H9 (cell line): ENCODE measurements at regions not wholly inside any gene's neighbourhood (a gene's known extent, or its start where the extent isn't known, plus 50 kb on each side); places are given as distances from the start of the nearest gene placed in this dataset.

Source experiments
- DNase-seq: peaks from one replicate; pipeline ENCODE4 v3.0.0-alpha.2; 2017
- H2AFZ ChIP-seq: one replicate; pipeline ENCODE4 v1.6.1; 2013; ENCODE audit warnings: mild to moderate bottlenecking, low read length, control low read depth, moderate library complexity
- H2AK5ac ChIP-seq: 2 replicates; pipeline ENCODE4 v1.6.1; 2013; ENCODE audit warnings: low read length, control low read depth, mixed read lengths; ENCODE audit not compliant: insufficient read length
- H2BK120ac ChIP-seq: one replicate; pipeline ENCODE4 v1.6.1; 2013; ENCODE audit warnings: low read depth, mild to moderate bottlenecking, low read length, control low read depth, inconsistent platforms; ENCODE audit not compliant: poor library complexity, severe bottlenecking
- H2BK12ac ChIP-seq: 2 replicates; pipeline ENCODE4 v1.6.1; 2013; ENCODE audit warnings: low read length, control low read depth, mixed read lengths, low read depth; ENCODE audit not compliant: insufficient read length
- H2BK15ac ChIP-seq: 2 replicates; pipeline ENCODE4 v1.6.1; 2013; ENCODE audit warnings: low read depth, low read length, control low read depth
- H2BK20ac ChIP-seq: one replicate; pipeline ENCODE4 v1.6.1; 2013; ENCODE audit warnings: low read depth, mild to moderate bottlenecking, low read length, control low read depth, inconsistent platforms; ENCODE audit not compliant: poor library complexity, severe bottlenecking
- H2BK5ac ChIP-seq: 2 replicates; pipeline ENCODE4 v1.6.1; 2013; ENCODE audit warnings: low read length, control low read depth, mixed read lengths; ENCODE audit not compliant: insufficient read length
- H3K14ac ChIP-seq: 2 replicates; pipeline ENCODE4 v1.6.1; 2013; ENCODE audit warnings: low read length, control low read depth; ENCODE audit not compliant: insufficient read depth
- H3K18ac ChIP-seq: 2 replicates; pipeline ENCODE4 v1.6.1; 2013; ENCODE audit warnings: low read depth, mild to moderate bottlenecking, mixed read lengths, low read length, control low read depth; ENCODE audit not compliant: insufficient read length
- H3K23ac ChIP-seq: 2 replicates; pipeline ENCODE4 v1.6.1; 2013; ENCODE audit warnings: low read length, control low read depth, mixed read lengths, low read depth; ENCODE audit not compliant: insufficient read length
- H3K23me2 ChIP-seq: 2 replicates; pipeline ENCODE4 v1.6.1; 2013; ENCODE audit warnings: low read depth, mild to moderate bottlenecking, mixed read lengths, low read length, control low read depth; ENCODE audit not compliant: insufficient read length, poor library complexity, severe bottlenecking
- H3K27ac ChIP-seq: 2 replicates; pipeline ENCODE4 v1.5.1; 2013; ENCODE audit warnings: low read length, control low read depth, mixed read lengths, low read depth; ENCODE audit not compliant: insufficient read length
- H3K27me3 ChIP-seq: 2 replicates; pipeline ENCODE4 v1.6.1; 2013; ENCODE audit warnings: low read length, control low read depth, inconsistent platforms; ENCODE audit not compliant: insufficient read depth
- H3K4ac ChIP-seq: 2 replicates; pipeline ENCODE4 v1.6.1; 2013; ENCODE audit warnings: low read depth, mild to moderate bottlenecking, control low read depth, inconsistent platforms, low read length, moderate library complexity
- H3K4me1 ChIP-seq: 2 replicates; pipeline ENCODE4 v1.6.1; 2013; ENCODE audit warnings: low read length, control low read depth, inconsistent platforms; ENCODE audit not compliant: insufficient read depth
- H3K4me2 ChIP-seq: 2 replicates; pipeline ENCODE4 v1.6.1; 2013; ENCODE audit warnings: low read length, control low read depth, mixed read lengths; ENCODE audit not compliant: insufficient read length, insufficient read depth
- H3K56ac ChIP-seq: 2 replicates; pipeline ENCODE4 v1.6.1; 2013; ENCODE audit warnings: low read depth, mild to moderate bottlenecking, mixed read lengths, low read length, control low read depth; ENCODE audit not compliant: insufficient read length
- H3K79me1 ChIP-seq: 2 replicates; pipeline ENCODE4 v1.6.1; 2013; ENCODE audit warnings: low read depth, mild to moderate bottlenecking, moderate library complexity, low read length, control low read depth, inconsistent platforms; ENCODE audit not compliant: insufficient read depth, poor library complexity, severe bottlenecking
- H3K79me2 ChIP-seq: 2 replicates; pipeline ENCODE4 v1.6.1; 2013; ENCODE audit warnings: low read length, control low read depth, inconsistent platforms; ENCODE audit not compliant: insufficient read depth
- H3K9ac ChIP-seq: 2 replicates; pipeline ENCODE4 v1.6.1; 2013; ENCODE audit warnings: low read length, control low read depth, mixed read lengths; ENCODE audit not compliant: insufficient read length; ENCODE audit errors: extremely low read depth
- H3K9me3 ChIP-seq: one replicate; pipeline ENCODE4 v1.6.1; 2013; ENCODE audit warnings: low read depth, low read length, inconsistent platforms; ENCODE audit not compliant: control insufficient read depth
- H3T11ph ChIP-seq: one replicate; pipeline ENCODE4 v1.6.1; 2013; ENCODE audit warnings: mild to moderate bottlenecking, low read length, control low read depth, inconsistent platforms
- H4K20me1 ChIP-seq: one replicate; pipeline ENCODE4 v1.6.1; 2013; ENCODE audit not compliant: control insufficient read depth, insufficient read length, insufficient read depth
- H4K5ac ChIP-seq: 2 replicates; pipeline ENCODE4 v1.6.1; 2013; ENCODE audit warnings: low read depth, mild to moderate bottlenecking, mixed read lengths, low read length, control low read depth; ENCODE audit not compliant: insufficient read length
- H4K8ac ChIP-seq: replicated peaks from 2 replicates; pipeline ENCODE4 v1.6.1; 2013; ENCODE audit warnings: low read length, control low read depth, mixed read lengths, low read depth; ENCODE audit not compliant: insufficient read length
- H4K91ac ChIP-seq: 2 replicates; pipeline ENCODE4 v1.6.1; 2013; ENCODE audit warnings: low read depth, mild to moderate bottlenecking, moderate library complexity, mixed read lengths, low read length, control low read depth; ENCODE audit not compliant: insufficient read length
- H3K27ac Mint-ChIP-seq, 3 experiments: 2 replicates in 2 of 3; 3 replicates in 1 of 3; pipeline ENCODE4 v1.8.0; 2020 to 2021; ENCODE audit warnings: mixed read lengths in 3 of 3, mild to moderate bottlenecking in 1 of 3, moderate library complexity in 1 of 3
- H3K27me3 Mint-ChIP-seq: 2 replicates; pipeline ENCODE4 v1.8.0; 2021; ENCODE audit warnings: low read depth, mild to moderate bottlenecking, moderate library complexity, mixed read lengths
- H3K36me3 Mint-ChIP-seq, 3 experiments: 2 replicates in 2 of 3; 3 replicates in 1 of 3; pipeline ENCODE4 v1.8.0; 2020 to 2021; ENCODE audit warnings: low read depth in 3 of 3, mixed read lengths in 3 of 3; ENCODE audit not compliant: insufficient read depth in 1 of 3
- H3K4me1 Mint-ChIP-seq, 2 experiments: 2 replicates each; pipeline ENCODE4 v1.8.0; 2020; ENCODE audit warnings: mixed read lengths in 2 of 2
- H3K4me3 Mint-ChIP-seq, 2 experiments: 2 replicates in 1 of 2; 3 replicates in 1 of 2; pipeline ENCODE4 v1.8.0; 2020 to 2021; ENCODE audit warnings: mild to moderate bottlenecking in 2 of 2, mixed read lengths in 2 of 2, moderate library complexity in 1 of 2
- H3K9me3 Mint-ChIP-seq, 2 experiments: 2 replicates in 1 of 2; 3 replicates in 1 of 2; pipeline ENCODE4 v1.8.0; 2020; ENCODE audit warnings: mild to moderate bottlenecking in 2 of 2, mixed read lengths in 2 of 2, moderate library complexity in 1 of 2
- WGBS: extraction: QIAGEN DNeasy Blood & Tissue Kit; methylation state at CpG from one replicate; pipeline ENCODE4 v1.1.7; 2013; ENCODE audit warnings: missing lambda C conversion rate, low lambda C conversion rate, mixed read lengths; ENCODE audit not compliant: insufficient read length; ENCODE audit errors: extremely low coverage; 5-methylcytosine and 5-hydroxymethylcytosine counted together
- TF ChIP-seq, protein P1 (sequence below): fragments of 200-600 bp; sonication (generic); conservative IDR thresholded peaks from 3 replicates; pipeline ENCODE4 v1.8.0; 2021; ENCODE audit warnings: antibody characterized with exemption, mild to moderate bottlenecking

DNA sequence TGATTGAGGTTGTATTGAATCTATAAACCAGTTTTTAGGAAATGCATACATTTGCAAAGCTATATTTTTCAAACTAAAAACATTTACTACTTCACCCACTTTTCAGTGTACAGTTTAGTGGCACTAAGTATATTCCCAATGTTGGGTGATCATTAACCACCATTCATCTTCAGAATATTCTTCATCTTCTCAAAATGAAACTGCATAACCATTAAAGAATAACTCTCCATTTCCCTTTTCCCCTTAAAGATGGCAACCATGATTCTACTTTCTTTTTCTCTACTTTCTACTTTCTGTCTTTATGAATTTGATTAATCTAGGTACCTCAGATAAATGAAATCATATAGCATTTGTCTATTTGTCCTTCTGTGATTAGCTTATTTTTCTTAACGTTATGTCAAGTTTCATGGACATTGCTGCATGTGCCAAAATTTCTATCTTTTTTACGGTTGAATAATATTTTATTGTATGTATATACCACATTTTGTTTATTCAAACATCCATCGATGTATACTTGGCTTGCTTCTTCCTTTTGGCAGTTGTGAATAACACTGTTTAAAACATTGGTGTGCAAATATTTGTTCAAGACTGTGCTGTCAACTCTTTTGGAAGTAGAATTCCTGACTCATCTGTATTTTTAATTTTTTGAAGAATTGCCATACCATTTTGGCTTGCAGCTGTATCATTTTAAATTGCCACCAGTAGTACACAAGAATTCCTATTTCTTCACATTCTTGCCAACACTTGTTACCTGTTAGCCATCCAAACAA is 104.9 kb downstream of the RPRM start:
- Histone ChIP-seq H3T11ph (no peak overlapping the region), H3K14ac (no peak overlapping the region), H3K23ac (no peak overlapping the region), H2BK20ac (no peak overlapping the region), H2BK15ac (no peak overlapping the region), H3K27ac (no peak overlapping the region), H3K79me1 (no peaks in the 10 kb centered on the region), H4K8ac (no peak overlapping the region), H3K4ac (no peak overlapping the region), H4K91ac (no peak overlapping the region), H3K56ac (no peak overlapping the region), H2BK12ac (no peak overlapping the region), H3K23me2 (no peaks in the 10 kb centered on the region), H3K79me2 (no peaks in the 10 kb centered on the region), H3K18ac (no peak overlapping the region), H3K4me1 (peaks cover 9% of the 10 kb centered on the region; the same call in 1 of the 2 replicates), H2AFZ (no peak overlapping the region), H2AK5ac (no peak overlapping the region), H3K9me3 (no peaks in the 10 kb centered on the region), H3K9ac (no peak overlapping the region), H4K5ac (no peak overlapping the region), H3K27me3 (no peaks in the 10 kb centered on the region), H2BK5ac (no peak overlapping the region), H4K20me1 (no peaks in the 10 kb centered on the region), H3K4me2 (no peak overlapping the region), H2BK120ac (no peak overlapping the region)
- Mint-ChIP-seq H3K27me3 (no peaks in the 10 kb centered on the region), H3K9me3 (no peaks in the 10 kb centered on the region), H3K4me1 (peaks cover 29 to 30% of the 10 kb centered on the region in 2 experiments), H3K36me3 (no peaks in the 10 kb centered on the region), H3K4me3 (no peak overlapping the region), H3K27ac (no peak overlapping the region)
- WGBS, result no CpG with 5 or more reads among the region's 3 CpGs
- TF ChIP-seq, protein P1, sequence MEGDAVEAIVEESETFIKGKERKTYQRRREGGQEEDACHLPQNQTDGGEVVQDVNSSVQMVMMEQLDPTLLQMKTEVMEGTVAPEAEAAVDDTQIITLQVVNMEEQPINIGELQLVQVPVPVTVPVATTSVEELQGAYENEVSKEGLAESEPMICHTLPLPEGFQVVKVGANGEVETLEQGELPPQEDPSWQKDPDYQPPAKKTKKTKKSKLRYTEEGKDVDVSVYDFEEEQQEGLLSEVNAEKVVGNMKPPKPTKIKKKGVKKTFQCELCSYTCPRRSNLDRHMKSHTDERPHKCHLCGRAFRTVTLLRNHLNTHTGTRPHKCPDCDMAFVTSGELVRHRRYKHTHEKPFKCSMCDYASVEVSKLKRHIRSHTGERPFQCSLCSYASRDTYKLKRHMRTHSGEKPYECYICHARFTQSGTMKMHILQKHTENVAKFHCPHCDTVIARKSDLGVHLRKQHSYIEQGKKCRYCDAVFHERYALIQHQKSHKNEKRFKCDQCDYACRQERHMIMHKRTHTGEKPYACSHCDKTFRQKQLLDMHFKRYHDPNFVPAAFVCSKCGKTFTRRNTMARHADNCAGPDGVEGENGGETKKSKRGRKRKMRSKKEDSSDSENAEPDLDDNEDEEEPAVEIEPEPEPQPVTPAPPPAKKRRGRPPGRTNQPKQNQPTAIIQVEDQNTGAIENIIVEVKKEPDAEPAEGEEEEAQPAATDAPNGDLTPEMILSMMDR, result no peak
- no peak for DNase-seq
